ENCODE measurements at regions not wholly inside any gene's neighbourhood (a gene's known extent, or its start where the extent isn't known, plus 50 kb on each side); places are given as distances from the start of the nearest gene placed in this dataset.
"Not testable (repeated sequence)": the region's sequence is repeated elsewhere in the genome, so short reads cannot be mapped to it uniquely, and the experiment has no call there.

GRCh38 chr10:85139124-85139523 is 810.7 kb downstream of the CCSER2 start:
- Histone ChIP-seq H3K4me3 (replicated peaks in 1 of 3; ENCODE audit: low read depth in 2 of 3, low read length in 3 of 3) (no peak overlapping the region), H3K27me3 (ENCODE audit: control insufficient read depth in 2 of 2, insufficient read depth in 2 of 2, low read length in 2 of 2) (no peaks in the 10 kb centered on the region), H3K4me2 (replicated peaks; ENCODE audit: extremely low read depth, low read length, poor library complexity, severe bottlenecking) (no peak overlapping the region), H3K4me1 (ENCODE audit: control insufficient read depth in 1 of 2, insufficient read depth in 2 of 2, low read length in 2 of 2) (no peaks in the 10 kb centered on the region), H3K79me2 (ENCODE audit: insufficient read depth, low read length) (no peaks in the 10 kb centered on the region), H3K9ac (ENCODE audit: insufficient read depth, low read length, poor library complexity, severe bottlenecking) (no peak overlapping the region), H3K36me3 (replicated peaks in 1 of 2; ENCODE audit: control insufficient read depth in 1 of 2, insufficient read depth in 2 of 2, low read length in 2 of 2) (no peaks in the 10 kb centered on the region), H4K20me1 (ENCODE audit: insufficient read depth, low read length) (no peaks in the 10 kb centered on the region), H3K27ac (ENCODE audit: low read depth in 1 of 2, low read length in 2 of 2) (no peak overlapping the region), H2AFZ (ENCODE audit: insufficient read depth, low read depth, low read length, poor library complexity, severe bottlenecking) (no peak overlapping the region), H3K9me3 (replicated peaks in 1 of 2; ENCODE audit: control insufficient read depth in 1 of 2, insufficient read depth in 1 of 2, low read length in 2 of 2) (peaks cover 0 to 5% of the 10 kb centered on the region in 2 donors)
- TF ChIP-seq CTCF (IDR thresholded peaks at IDR 0.05) = no peak
- peaks cover 0 to 3% (median 2%) of the 10 kb centered on the region in 3 donors for H3K27me3 Mint-ChIP-seq (ENCODE audit: low read depth in 3 of 3)
- no peak for DNase-seq
- H3K9me3 Mint-ChIP-seq = peaks cover 0 to 15% (median 2%) of the 10 kb centered on the region in 7 donors
- intact Hi-C loops (cut with micrococcal nuclease) = no loop called here
- WGBS (ENCODE audit: insufficient coverage) = 67% methylated on average over 3 of the region's 5 CpGs
- no peak overlapping the region for H3K27ac Mint-ChIP-seq
- H3K4me1 Mint-ChIP-seq = no peaks in the 10 kb centered on the region
- no peak overlapping the region for H3K4me3 Mint-ChIP-seq
- no peaks in the 10 kb centered on the region for H3K36me3 Mint-ChIP-seq

- H3K4me3 ChIP-seq (replicated peaks in 1 of 3; ENCODE audit: low read depth in 2 of 3, low read length in 3 of 3); H3K27ac ChIP-seq (ENCODE audit: low read depth in 1 of 2, low read length in 2 of 2); H3K9ac ChIP-seq (ENCODE audit: insufficient read depth, low read length, poor library complexity, severe bottlenecking); H3K79me2 ChIP-seq (ENCODE audit: insufficient read depth, low read length); H3K4me1 Mint-ChIP-seq; intact Hi-C loops (cut with micrococcal nuclease); H2AFZ ChIP-seq (ENCODE audit: insufficient read depth, low read depth, low read length, poor library complexity, severe bottlenecking); H3K36me3 Mint-ChIP-seq; H3K9me3 ChIP-seq (replicated peaks in 1 of 2; ENCODE audit: control insufficient read depth in 1 of 2, insufficient read depth in 1 of 2, low read length in 2 of 2); H3K36me3 ChIP-seq (replicated peaks in 1 of 2; ENCODE audit: control insufficient read depth in 1 of 2, insufficient read depth in 2 of 2, low read length in 2 of 2); H3K4me1 ChIP-seq (ENCODE audit: control insufficient read depth in 1 of 2, insufficient read depth in 2 of 2, low read length in 2 of 2); H3K27ac Mint-ChIP-seq; H3K27me3 ChIP-seq (ENCODE audit: control insufficient read depth in 2 of 2, insufficient read depth in 2 of 2, low read length in 2 of 2); H3K27me3 Mint-ChIP-seq (ENCODE audit: low read depth in 3 of 3); H4K20me1 ChIP-seq (ENCODE audit: insufficient read depth, low read length); H3K4me3 Mint-ChIP-seq; DNase-seq; H3K4me2 ChIP-seq (replicated peaks; ENCODE audit: extremely low read depth, low read length, poor library complexity, severe bottlenecking): not testable (repeated sequence)
- 86% methylated on average over 14 of the region's 25 CpGs for WGBS (ENCODE audit: insufficient coverage)
- peaks cover 0 to 16% (median 4%) of the 10 kb centered on the region in 7 donors for H3K9me3 Mint-ChIP-seq
Measured at GRCh38 chr10:85141520-85141919, 813.1 kb downstream of the CCSER2 start.
